Ascending aorta (tissue), 2 donors: ENCODE measurements at regions not wholly inside any gene's neighbourhood (a gene's known extent, or its start where the extent isn't known, plus 50 kb on each side); places are given as distances from the start of the nearest gene placed in this dataset.
A peak's percentile ranks its signal among the peaks of the same experiment; 100 is the strongest.

Experiments used
- DNase-seq, 2 donors: peaks; one replicate each; pipeline ENCODE4 v3.0.0-alpha.2; 2019; ENCODE audit warnings: low spot score in 2 of 2
- H3K27ac ChIP-seq, 2 donors: fragments of 200-600 bp; sonication (generic); one replicate each; pipeline ENCODE4 v1.5.1; 2016 to 2017; ENCODE audit warnings: mild to moderate bottlenecking in 1 of 2
- H3K27me3 ChIP-seq: fragments of 200-600 bp; sonication (generic); one replicate; pipeline ENCODE4 v1.5.1; 2017
- H3K36me3 ChIP-seq, 2 donors: fragments of 200-600 bp; sonication (generic); one replicate each; pipeline ENCODE4 v1.5.1; 2016
- H3K4me1 ChIP-seq, 2 donors: fragments of 200-600 bp; sonication (generic); one replicate each; pipeline ENCODE4 v1.5.1; 2016 to 2017; ENCODE audit warnings: mild to moderate bottlenecking in 1 of 2
- H3K4me3 ChIP-seq, 2 donors: fragments of 200-600 bp; sonication (generic); one replicate each; pipeline ENCODE4 v1.5.1; 2016 to 2017; ENCODE audit warnings: mild to moderate bottlenecking in 1 of 2
- H3K9me3 ChIP-seq, 2 donors: fragments of 200-600 bp; sonication (generic); one replicate each; pipeline ENCODE4 v1.5.1; 2016
- CTCF ChIP-seq, 3 experiments: fragments of 200-600 bp in 2 of 3; fragments of 450-650 bp in 1 of 3; sonication (generic) in 2 of 3; IDR thresholded peaks; one replicate each; pipeline ENCODE4 v1.5.1; 2016 to 2019; ENCODE audit warnings: antibody characterized with exemption in 3 of 3, mild to moderate bottlenecking in 1 of 3, moderate library complexity in 1 of 3
- intact Hi-C: fragments of 100-400 bp; cut with DNase I; formaldehyde crosslinking; loops from one replicate; pipeline ENCODE4 v1.15.1; 2023

- intact Hi-C loops: no loop called here
- no peak overlapping the region for H3K4me3 ChIP-seq
- TF ChIP-seq CTCF (IDR thresholded peaks at IDR 0.05): no peak
- H3K9me3 ChIP-seq: no peaks in the 10 kb centered on the region
- DNase-seq: no peak
- no peak overlapping the region for H3K27ac ChIP-seq
- no peaks in the 10 kb centered on the region for H3K27me3 ChIP-seq
- no peaks in the 10 kb centered on the region for H3K4me1 ChIP-seq
- no peaks in the 10 kb centered on the region for H3K36me3 ChIP-seq
These were observed 1073.8 kb upstream of the SORCS1 start for GRCh38 chr10:108238261-108238660.

- no peaks in the 10 kb centered on the region for H3K27me3 ChIP-seq
- intact Hi-C loops: no loop called here
- H3K4me1 ChIP-seq: no peaks in the 10 kb centered on the region
- H3K4me3 ChIP-seq: no peak overlapping the region
- no peaks in the 10 kb centered on the region for H3K36me3 ChIP-seq
- no peak for DNase-seq
- no peak overlapping the region for H3K27ac ChIP-seq
- no peak for TF ChIP-seq CTCF (IDR thresholded peaks at IDR 0.05)
- H3K9me3 ChIP-seq: no peaks in the 10 kb centered on the region
These were observed 1066.1 kb upstream of the SORCS1 start for GRCh38 chr10:108230478-108231170.

GRCh38 chr10:108208732-108209131, 1044.2 kb upstream of the SORCS1 start:
- DNase-seq: no peak
- Histone ChIP-seq H3K36me3 (no peaks in the 10 kb centered on the region), H3K4me3 (no peak overlapping the region), H3K9me3 (no peaks in the 10 kb centered on the region), H3K27ac (no peak overlapping the region), H3K4me1 (no peaks in the 10 kb centered on the region), H3K27me3 (no peaks in the 10 kb centered on the region)
- no peak for TF ChIP-seq CTCF (IDR thresholded peaks at IDR 0.05)
- intact Hi-C loops: no loop called here

GRCh38 chr10:108208038-108208437, 1043.5 kb upstream of the SORCS1 start:
- Histone ChIP-seq H3K4me3 (no peak overlapping the region), H3K9me3 (no peaks in the 10 kb centered on the region), H3K36me3 (no peaks in the 10 kb centered on the region), H3K4me1 (no peaks in the 10 kb centered on the region), H3K27me3 (no peaks in the 10 kb centered on the region), H3K27ac (no peak overlapping the region)
- intact Hi-C loops: no loop called here
- TF ChIP-seq CTCF (IDR thresholded peaks at IDR 0.05): no peak
- DNase-seq: no peak

GRCh38 chr10:108204528-108205305, 1040.2 kb upstream of the SORCS1 start:
- Histone ChIP-seq H3K4me1 (no peaks in the 10 kb centered on the region), H3K27ac (no peak overlapping the region), H3K4me3 (no peak overlapping the region), H3K27me3 (no peaks in the 10 kb centered on the region), H3K36me3 (no peaks in the 10 kb centered on the region), H3K9me3 (no peaks in the 10 kb centered on the region)
- intact Hi-C loops: no loop called here
- peak in 1 of 3 experiments; percentile 22 for TF ChIP-seq CTCF (IDR thresholded peaks at IDR 0.05)
- no peak for DNase-seq
